ENCODE measurements at regions not wholly inside any gene's neighbourhood (a gene's known extent, or its start where the extent isn't known, plus 50 kb on each side); places are given as distances from the start of the nearest gene placed in this dataset.
"Not testable (repeated sequence)": the region's sequence is repeated elsewhere in the genome, so short reads cannot be mapped to it uniquely, and the experiment has no call there.

- no peak for DNase-seq
Observed at GRCh38 chr4:67035986-67036385, 509.3 kb downstream of the CENPC start.

GRCh38 chr4:67035501-67035900 lies 509.8 kb downstream of the CENPC start:
- DNase-seq = no peak

- DNase-seq = no peak
Observed at GRCh38 chr4:67030636-67031035, 514.7 kb downstream of the CENPC start.

GRCh38 chr4:67020438-67020797 lies 524.9 kb downstream of the CENPC start:
- DNase-seq = no peak

- DNase-seq = no peak
Observed at GRCh38 chr4:67019686-67020437, 525.4 kb downstream of the CENPC start.

- no peak for DNase-seq
Observed at GRCh38 chr4:67014592-67014991, 530.7 kb downstream of the CENPC start.

- DNase-seq = no peak
Observed at GRCh38 chr4:67006791-67007190, 538.5 kb downstream of the CENPC start.

- DNase-seq = no peak
Observed at GRCh38 chr4:66991521-66991920, 553.8 kb downstream of the CENPC start.

GRCh38 chr4:66974665-66975064 lies 570.6 kb downstream of the CENPC start:
- no peak for DNase-seq

GRCh38 chr4:66972087-66972486 lies 573.2 kb downstream of the CENPC start:
- DNase-seq = no peak

- no peak for DNase-seq
Observed at GRCh38 chr4:66964467-66964866, 580.8 kb downstream of the CENPC start.

GRCh38 chr4:66963084-66963483 lies 582.2 kb downstream of the CENPC start:
- no peak for DNase-seq

GRCh38 chr4:66959207-66959606 lies 586.1 kb downstream of the CENPC start:
- no peak for DNase-seq

- no peak for DNase-seq
Observed at GRCh38 chr4:66956852-66957251, 588.5 kb downstream of the CENPC start.

- DNase-seq = no peak
Observed at GRCh38 chr4:66956426-66956825, 588.9 kb downstream of the CENPC start.

- DNase-seq = no peak
Observed at GRCh38 chr4:66955784-66956183, 589.5 kb downstream of the CENPC start.

GRCh38 chr4:66949419-66949818 lies 595.9 kb downstream of the CENPC start:
- DNase-seq = peak; percentile 3

GRCh38 chr4:66946761-66947160 lies 598.5 kb downstream of the CENPC start:
- no peak for DNase-seq

GRCh38 chr4:66943112-66943511 lies 602.2 kb downstream of the CENPC start:
- no peak for DNase-seq

- not testable (repeated sequence) for DNase-seq
Observed at GRCh38 chr4:66931981-66932380, 613.3 kb downstream of the CENPC start.

- DNase-seq = no peak
Observed at GRCh38 chr4:66930206-66930605, 615.1 kb downstream of the CENPC start.

- no peak for DNase-seq
Observed at GRCh38 chr4:66929748-66930147, 615.6 kb downstream of the CENPC start.

- DNase-seq = not testable (repeated sequence)
Observed at GRCh38 chr4:66928881-66929280, 616.4 kb downstream of the CENPC start.

- DNase-seq = no peak
Observed at GRCh38 chr4:66927937-66928336, 617.4 kb downstream of the CENPC start.

- DNase-seq = no peak
Observed at GRCh38 chr4:66926687-66927086, 618.6 kb downstream of the CENPC start.

Measured in CD4-positive, alpha-beta T cell treated with Interleukin-10 for 1 hour (primary cell).